Neural cell (in vitro differentiated cells): ENCODE measurements at regions not wholly inside any gene's neighbourhood (a gene's known extent, or its start where the extent isn't known, plus 50 kb on each side); places are given as distances from the start of the nearest gene placed in this dataset.

ENCODE experiments used
- H2AFZ ChIP-seq: fragments of 200-600, 300-800 bp; sonication (generic), shearing (Covaris generic); 2 replicates; pipeline ENCODE4 v1.6.0; 2014; ENCODE audit warnings: low read depth, mild to moderate bottlenecking, antibody characterized with exemption, low read length, moderate library complexity
- H3F3A ChIP-seq: fragments of 200-600 bp; shearing (Covaris generic); 2 replicates; pipeline ENCODE4 v1.6.1; 2016; ENCODE audit warnings: mild to moderate bottlenecking, moderate library complexity, mixed read lengths, antibody characterized with exemption, low read length; ENCODE audit not compliant: insufficient read depth, poor library complexity, severe bottlenecking
- H3K27ac ChIP-seq: fragments of 200-600, 300-800 bp; sonication (generic), shearing (Covaris generic); 2 replicates; pipeline ENCODE4 v1.5.1; 2014; ENCODE audit warnings: mild to moderate bottlenecking, low read length, moderate library complexity
- H3K27me3 ChIP-seq: fragments of 300-800, 200-600 bp; sonication (generic), shearing (Covaris generic); 2 replicates; pipeline ENCODE4 v1.6.0; 2014; ENCODE audit warnings: mild to moderate bottlenecking, low read depth, low read length, moderate library complexity; ENCODE audit not compliant: insufficient read depth
- H3K36me3 ChIP-seq: fragments of 300-800, 200-600 bp; sonication (generic), shearing (Covaris generic); 2 replicates; pipeline ENCODE4 v1.5.1; 2014; ENCODE audit warnings: mild to moderate bottlenecking, antibody characterized with exemption, low read length, moderate library complexity; ENCODE audit not compliant: insufficient read depth
- H3K4me2 ChIP-seq: fragments of 300-800, 200-600 bp; sonication (generic), shearing (Covaris generic); 2 replicates; pipeline ENCODE4 v1.6.0; 2014; ENCODE audit warnings: mild to moderate bottlenecking, low read length
- H3K4me3 ChIP-seq: fragments of 300-800, 200-600 bp; sonication (generic), shearing (Covaris generic); 2 replicates; pipeline ENCODE4 v1.5.1; 2014; ENCODE audit warnings: mild to moderate bottlenecking, low read length, moderate library complexity
- H3K79me2 ChIP-seq: fragments of 200-600 bp; shearing (Covaris generic); replicated peaks from 2 replicates; pipeline ENCODE4 v1.6.0; 2014; ENCODE audit warnings: mild to moderate bottlenecking, low read length, moderate library complexity; ENCODE audit not compliant: insufficient read depth
- H3K9ac ChIP-seq: fragments of 300-800, 200-600 bp; sonication (generic), shearing (Covaris generic); 2 replicates; pipeline ENCODE4 v1.6.1; 2016; ENCODE audit warnings: mild to moderate bottlenecking, low read length, mixed read lengths
- H3K9me2 ChIP-seq: fragments of 200-600 bp; shearing (Covaris generic); 2 replicates; pipeline ENCODE4 v1.6.1; 2016; ENCODE audit warnings: mild to moderate bottlenecking, low read length, mixed read lengths; ENCODE audit not compliant: insufficient read depth
- H3K9me3 ChIP-seq: fragments of 200-600, 300-800 bp; sonication (generic), shearing (Covaris generic); 2 replicates; pipeline ENCODE4 v1.6.1; 2016; ENCODE audit warnings: mild to moderate bottlenecking, mixed run types, low read length, moderate library complexity, mixed read lengths
- H4K20me1 ChIP-seq: fragments of 200-600 bp; shearing (Covaris generic); 2 replicates; pipeline ENCODE4 v1.6.1; 2016; ENCODE audit warnings: mild to moderate bottlenecking, mixed run types; ENCODE audit not compliant: insufficient read depth
- EP300 ChIP-seq: fragments of 450-650 bp; conservative IDR thresholded peaks from 2 replicates; pipeline ENCODE4 v1.6.1; 2014; ENCODE audit warnings: antibody characterized with exemption, mild to moderate bottlenecking, moderate library complexity; ENCODE audit not compliant: poor library complexity, severe bottlenecking
- EZH2 ChIP-seq: fragments of 200-600, 300-800 bp; shearing (Covaris generic), sonication (generic); IDR thresholded peaks from 2 replicates; pipeline ENCODE4 v1.6.1; 2014; ENCODE audit warnings: antibody characterized with exemption, low read length, borderline replicate concordance, mild to moderate bottlenecking; ENCODE audit not compliant: insufficient read depth, poor library complexity, severe bottlenecking
- MXI1 ChIP-seq: fragments of 450-650 bp; conservative IDR thresholded peaks from 2 replicates; pipeline ENCODE4 v1.6.1; 2014; ENCODE audit warnings: antibody characterized with exemption, mild to moderate bottlenecking; ENCODE audit not compliant: poor library complexity, severe bottlenecking
- POLR2AphosphoS5 ChIP-seq: IDR thresholded peaks from 2 replicates; pipeline ENCODE4 v1.6.1; 2012
- RAD21 ChIP-seq: fragments of 450-650 bp; conservative IDR thresholded peaks from 2 replicates; pipeline ENCODE4 v1.6.1; 2014; ENCODE audit warnings: antibody characterized with exemption, mild to moderate bottlenecking, moderate library complexity
- SMC3 ChIP-seq: fragments of 450-650 bp; conservative IDR thresholded peaks from 2 replicates; pipeline ENCODE4 v1.6.1; 2014; ENCODE audit warnings: antibody characterized with exemption, mild to moderate bottlenecking, moderate library complexity; ENCODE audit not compliant: poor library complexity
- TAF1 ChIP-seq: IDR thresholded peaks from 2 replicates; pipeline ENCODE4 v1.6.1; 2012; ENCODE audit warnings: low read depth
- TF ChIP-seq, protein P1 (sequence below): IDR thresholded peaks from 2 replicates; pipeline ENCODE4 v1.6.1; 2012; ENCODE audit warnings: borderline replicate concordance
- TF ChIP-seq, protein P2 (sequence below): fragments of 450-650 bp; IDR thresholded peaks from 2 replicates; pipeline ENCODE4 v1.5.1; 2014; ENCODE audit warnings: antibody characterized with exemption, mild to moderate bottlenecking, moderate library complexity; ENCODE audit not compliant: poor library complexity, severe bottlenecking

DNA sequence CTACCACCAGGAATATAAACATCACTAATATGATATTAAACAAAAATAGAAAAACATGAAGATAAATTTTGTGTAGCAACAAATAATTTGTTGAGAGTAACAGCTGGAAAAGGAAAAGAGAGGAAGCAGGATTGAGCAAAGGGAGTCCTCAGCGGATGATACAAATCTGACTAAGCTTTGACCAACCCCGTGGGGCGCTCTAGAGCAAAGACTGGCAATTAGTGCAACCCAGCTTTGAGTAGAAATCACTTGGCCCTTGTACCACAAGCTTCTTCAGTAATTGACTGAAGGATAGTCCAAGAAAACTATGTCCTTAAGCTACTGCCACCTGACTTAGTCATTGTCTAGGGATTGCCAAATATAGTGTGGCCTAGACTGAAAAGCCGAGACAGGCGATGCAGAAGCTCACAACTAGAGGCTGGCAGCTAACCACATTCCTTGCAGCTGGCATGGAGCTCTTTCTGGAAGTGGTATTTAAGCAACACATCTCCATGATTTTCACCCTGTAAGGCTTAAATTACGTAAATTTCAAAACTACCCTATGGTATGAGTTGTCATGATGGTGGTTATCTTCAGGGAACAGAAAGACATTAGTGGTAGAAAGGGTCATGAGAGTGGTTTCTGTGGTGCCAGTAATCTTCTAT lies 396.0 kb downstream of the PDGFC start:
- no peak for TF ChIP-seq EP300
- no peak for TF ChIP-seq TAF1
- no peak for TF ChIP-seq EZH2
- no peak for TF ChIP-seq MXI1
- TF ChIP-seq RAD21 = no peak
- no peak for TF ChIP-seq SMC3
- TF ChIP-seq, protein P1, sequence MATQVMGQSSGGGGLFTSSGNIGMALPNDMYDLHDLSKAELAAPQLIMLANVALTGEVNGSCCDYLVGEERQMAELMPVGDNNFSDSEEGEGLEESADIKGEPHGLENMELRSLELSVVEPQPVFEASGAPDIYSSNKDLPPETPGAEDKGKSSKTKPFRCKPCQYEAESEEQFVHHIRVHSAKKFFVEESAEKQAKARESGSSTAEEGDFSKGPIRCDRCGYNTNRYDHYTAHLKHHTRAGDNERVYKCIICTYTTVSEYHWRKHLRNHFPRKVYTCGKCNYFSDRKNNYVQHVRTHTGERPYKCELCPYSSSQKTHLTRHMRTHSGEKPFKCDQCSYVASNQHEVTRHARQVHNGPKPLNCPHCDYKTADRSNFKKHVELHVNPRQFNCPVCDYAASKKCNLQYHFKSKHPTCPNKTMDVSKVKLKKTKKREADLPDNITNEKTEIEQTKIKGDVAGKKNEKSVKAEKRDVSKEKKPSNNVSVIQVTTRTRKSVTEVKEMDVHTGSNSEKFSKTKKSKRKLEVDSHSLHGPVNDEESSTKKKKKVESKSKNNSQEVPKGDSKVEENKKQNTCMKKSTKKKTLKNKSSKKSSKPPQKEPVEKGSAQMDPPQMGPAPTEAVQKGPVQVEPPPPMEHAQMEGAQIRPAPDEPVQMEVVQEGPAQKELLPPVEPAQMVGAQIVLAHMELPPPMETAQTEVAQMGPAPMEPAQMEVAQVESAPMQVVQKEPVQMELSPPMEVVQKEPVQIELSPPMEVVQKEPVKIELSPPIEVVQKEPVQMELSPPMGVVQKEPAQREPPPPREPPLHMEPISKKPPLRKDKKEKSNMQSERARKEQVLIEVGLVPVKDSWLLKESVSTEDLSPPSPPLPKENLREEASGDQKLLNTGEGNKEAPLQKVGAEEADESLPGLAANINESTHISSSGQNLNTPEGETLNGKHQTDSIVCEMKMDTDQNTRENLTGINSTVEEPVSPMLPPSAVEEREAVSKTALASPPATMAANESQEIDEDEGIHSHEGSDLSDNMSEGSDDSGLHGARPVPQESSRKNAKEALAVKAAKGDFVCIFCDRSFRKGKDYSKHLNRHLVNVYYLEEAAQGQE = no peak
- TF ChIP-seq POLR2AphosphoS5 = no peak
- TF ChIP-seq, protein P2, sequence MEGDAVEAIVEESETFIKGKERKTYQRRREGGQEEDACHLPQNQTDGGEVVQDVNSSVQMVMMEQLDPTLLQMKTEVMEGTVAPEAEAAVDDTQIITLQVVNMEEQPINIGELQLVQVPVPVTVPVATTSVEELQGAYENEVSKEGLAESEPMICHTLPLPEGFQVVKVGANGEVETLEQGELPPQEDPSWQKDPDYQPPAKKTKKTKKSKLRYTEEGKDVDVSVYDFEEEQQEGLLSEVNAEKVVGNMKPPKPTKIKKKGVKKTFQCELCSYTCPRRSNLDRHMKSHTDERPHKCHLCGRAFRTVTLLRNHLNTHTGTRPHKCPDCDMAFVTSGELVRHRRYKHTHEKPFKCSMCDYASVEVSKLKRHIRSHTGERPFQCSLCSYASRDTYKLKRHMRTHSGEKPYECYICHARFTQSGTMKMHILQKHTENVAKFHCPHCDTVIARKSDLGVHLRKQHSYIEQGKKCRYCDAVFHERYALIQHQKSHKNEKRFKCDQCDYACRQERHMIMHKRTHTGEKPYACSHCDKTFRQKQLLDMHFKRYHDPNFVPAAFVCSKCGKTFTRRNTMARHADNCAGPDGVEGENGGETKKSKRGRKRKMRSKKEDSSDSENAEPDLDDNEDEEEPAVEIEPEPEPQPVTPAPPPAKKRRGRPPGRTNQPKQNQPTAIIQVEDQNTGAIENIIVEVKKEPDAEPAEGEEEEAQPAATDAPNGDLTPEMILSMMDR = no peak
- Histone ChIP-seq H4K20me1 (no peaks in the 10 kb centered on the region), H2AFZ (no peak overlapping the region)

DNA sequence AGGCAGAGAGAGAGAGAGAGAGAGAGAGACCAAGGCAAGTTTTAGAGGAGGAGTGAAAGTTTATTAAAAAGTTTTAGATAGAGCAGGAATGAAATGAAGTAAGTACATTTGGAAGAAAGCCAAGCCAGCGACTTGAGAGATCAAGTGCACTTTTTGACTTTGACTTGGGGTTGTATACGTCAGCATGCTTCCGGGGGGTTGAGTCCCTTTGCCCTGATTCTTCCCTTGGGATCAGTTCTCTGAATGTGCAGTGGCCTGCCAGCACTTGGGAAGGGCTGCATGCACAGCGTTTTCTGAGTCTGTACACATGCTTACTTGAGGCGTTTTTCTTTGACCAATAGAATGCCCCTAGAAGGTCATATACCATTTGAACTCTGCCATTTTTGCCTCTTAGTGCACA lies 400.5 kb downstream of the PDGFC start:
- no peak overlapping the region for H3K9ac ChIP-seq
- H3K36me3 ChIP-seq = no peaks in the 10 kb centered on the region
- no peak overlapping the region for H3K4me2 ChIP-seq
- H2AFZ ChIP-seq = no peak overlapping the region
- no peak overlapping the region for H3K27ac ChIP-seq
- no peaks in the 10 kb centered on the region for H3K9me3 ChIP-seq
- H3K4me3 ChIP-seq = no peak overlapping the region
- H3K79me2 ChIP-seq = no peaks in the 10 kb centered on the region
- no peak for TF ChIP-seq TAF1
- TF ChIP-seq POLR2AphosphoS5 = no peak
- no peak for TF ChIP-seq SMC3
- no peak for TF ChIP-seq MXI1
- TF ChIP-seq, protein P1 = no peak
- no peak for TF ChIP-seq RAD21
- TF ChIP-seq, protein P2 = no peak
- TF ChIP-seq EP300 = no peak
- TF ChIP-seq EZH2 = no peak
- H3K9me2 ChIP-seq = no peaks in the 10 kb centered on the region
- H3K27me3 ChIP-seq = no peaks in the 10 kb centered on the region
- no peaks in the 10 kb centered on the region for H3F3A ChIP-seq
- no peaks in the 10 kb centered on the region for H4K20me1 ChIP-seq

More for the DNA sequence above, 396.0 kb downstream of the PDGFC start:
- Histone ChIP-seq H3K9me3 (no peaks in the 10 kb centered on the region), H3K4me2 (no peak overlapping the region), H3K4me3 (no peak overlapping the region), H3F3A (no peaks in the 10 kb centered on the region), H3K9ac (no peak overlapping the region), H3K27me3 (no peaks in the 10 kb centered on the region), H3K79me2 (no peaks in the 10 kb centered on the region), H3K27ac (no peak overlapping the region), H3K9me2 (no peaks in the 10 kb centered on the region), H3K36me3 (no peaks in the 10 kb centered on the region)
